ENCODE measurements at regions not wholly inside any gene's neighbourhood (a gene's known extent, or its start where the extent isn't known, plus 50 kb on each side); places are given as distances from the start of the nearest gene placed in this dataset.

DNA sequence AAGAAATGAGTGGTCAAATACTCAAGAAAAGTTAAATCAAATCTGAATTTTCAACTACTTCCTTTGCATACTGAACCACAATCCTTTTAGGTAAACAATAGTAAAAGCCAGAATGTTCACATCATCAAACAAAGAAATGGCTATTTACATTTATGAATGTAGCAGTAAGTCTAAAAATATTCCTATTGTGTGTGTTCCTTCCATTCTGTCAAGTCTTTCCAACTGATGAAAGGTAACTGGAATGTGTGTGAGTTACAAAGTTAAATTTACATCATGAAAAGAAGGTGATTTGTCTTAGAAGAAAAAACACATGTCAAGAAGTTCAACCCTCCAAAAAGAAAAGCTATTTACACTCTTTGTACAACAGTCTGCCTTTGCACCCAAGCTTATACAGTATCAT lies 203.1 kb downstream of the SIPA1L2 start:
- TF ChIP-seq GATA2 (IDR thresholded peaks at IDR 0.05; ENCODE audit: low read depth, low read length) (no peak), GATA3 (IDR thresholded peaks at IDR 0.05; ENCODE audit: low read depth, low read length) (no peak)

GRCh38 chr1:232425421-232425820 lies 204.5 kb downstream of the SIPA1L2 start:
- TF ChIP-seq GATA3 (IDR thresholded peaks at IDR 0.05; ENCODE audit: low read depth, low read length): no peak
- TF ChIP-seq GATA2 (IDR thresholded peaks at IDR 0.05; ENCODE audit: low read depth, low read length): no peak

GRCh38 chr1:232423591-232423990 lies 206.3 kb downstream of the SIPA1L2 start:
- no peak for TF ChIP-seq GATA2 (IDR thresholded peaks at IDR 0.05; ENCODE audit: low read depth, low read length)
- TF ChIP-seq GATA3 (IDR thresholded peaks at IDR 0.05; ENCODE audit: low read depth, low read length): no peak

- TF ChIP-seq GATA3 (IDR thresholded peaks at IDR 0.05; ENCODE audit: low read depth, low read length) (no peak), GATA2 (IDR thresholded peaks at IDR 0.05; ENCODE audit: low read depth, low read length) (no peak)
Measured at GRCh38 chr1:232422898-232423297, 207.0 kb downstream of the SIPA1L2 start.

GRCh38 chr1:232422098-232422497 lies 207.8 kb downstream of the SIPA1L2 start:
- TF ChIP-seq GATA2 (IDR thresholded peaks at IDR 0.05; ENCODE audit: low read depth, low read length) (no peak), GATA3 (IDR thresholded peaks at IDR 0.05; ENCODE audit: low read depth, low read length) (no peak)

DNA sequence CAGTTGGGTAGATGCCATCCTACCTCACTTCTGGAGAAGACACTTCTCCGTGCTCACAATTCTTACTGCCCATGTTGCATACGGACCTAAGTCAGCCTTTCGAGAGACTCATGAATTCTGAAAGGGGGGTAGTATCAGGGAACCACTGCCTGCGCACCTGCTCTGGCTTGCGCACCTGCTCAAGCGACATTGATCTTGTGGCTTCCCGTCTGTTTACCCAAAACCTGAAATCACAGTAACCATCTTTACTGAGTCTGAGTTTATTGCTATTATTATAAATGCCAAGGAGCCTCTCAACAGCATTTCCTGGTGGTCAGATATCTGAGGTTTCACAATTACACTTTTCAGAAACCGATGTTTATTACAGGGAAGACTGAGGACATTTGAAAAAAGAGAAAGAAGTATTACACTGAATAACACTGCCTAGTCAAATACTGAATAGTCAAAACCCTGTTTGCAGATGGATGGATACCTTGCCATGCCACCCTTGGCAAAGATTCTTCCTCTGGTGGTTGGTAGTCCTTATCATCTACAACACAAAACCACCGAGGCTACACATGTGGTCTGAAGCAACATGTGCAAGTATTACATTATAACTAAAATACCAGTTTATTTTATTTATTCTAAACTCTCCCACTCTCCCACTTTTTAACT lies 208.7 kb downstream of the SIPA1L2 start:
- TF ChIP-seq GATA3 (IDR thresholded peaks at IDR 0.05; ENCODE audit: low read depth, low read length): no peak
- no peak for TF ChIP-seq GATA2 (IDR thresholded peaks at IDR 0.05; ENCODE audit: low read depth, low read length)

DNA sequence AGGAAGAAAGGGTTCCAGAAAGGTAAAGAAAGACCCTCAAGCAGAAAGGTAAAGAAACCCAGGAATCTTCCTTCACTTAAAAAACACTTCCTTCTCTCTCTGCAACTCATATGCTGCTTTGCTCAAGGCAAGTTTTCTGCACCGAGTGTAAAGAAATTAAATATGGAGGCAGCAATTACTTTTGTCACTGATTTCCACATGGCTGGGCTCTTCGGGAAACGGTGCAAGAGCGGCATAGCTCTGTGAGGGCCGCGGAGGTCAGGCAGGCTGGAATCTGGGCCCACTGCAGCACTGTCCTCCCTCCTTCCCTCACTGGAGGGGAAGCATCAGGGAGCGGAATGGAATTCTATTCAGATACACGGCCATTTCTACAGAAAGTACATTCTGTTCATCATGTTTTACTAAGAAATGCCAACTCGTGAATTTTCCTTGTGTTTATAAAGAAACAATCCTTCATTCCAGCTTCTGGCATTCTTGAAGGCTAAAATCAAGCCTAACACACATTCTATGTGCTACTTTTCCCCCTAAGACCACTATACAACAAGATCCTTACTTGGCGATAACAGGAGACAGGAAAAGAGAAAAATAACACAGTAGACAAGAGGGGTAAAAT lies 212.2 kb downstream of the SIPA1L2 start:
- no peak for TF ChIP-seq GATA3 (IDR thresholded peaks at IDR 0.05; ENCODE audit: low read depth, low read length)
- TF ChIP-seq GATA2 (IDR thresholded peaks at IDR 0.05; ENCODE audit: low read depth, low read length): no peak

DNA sequence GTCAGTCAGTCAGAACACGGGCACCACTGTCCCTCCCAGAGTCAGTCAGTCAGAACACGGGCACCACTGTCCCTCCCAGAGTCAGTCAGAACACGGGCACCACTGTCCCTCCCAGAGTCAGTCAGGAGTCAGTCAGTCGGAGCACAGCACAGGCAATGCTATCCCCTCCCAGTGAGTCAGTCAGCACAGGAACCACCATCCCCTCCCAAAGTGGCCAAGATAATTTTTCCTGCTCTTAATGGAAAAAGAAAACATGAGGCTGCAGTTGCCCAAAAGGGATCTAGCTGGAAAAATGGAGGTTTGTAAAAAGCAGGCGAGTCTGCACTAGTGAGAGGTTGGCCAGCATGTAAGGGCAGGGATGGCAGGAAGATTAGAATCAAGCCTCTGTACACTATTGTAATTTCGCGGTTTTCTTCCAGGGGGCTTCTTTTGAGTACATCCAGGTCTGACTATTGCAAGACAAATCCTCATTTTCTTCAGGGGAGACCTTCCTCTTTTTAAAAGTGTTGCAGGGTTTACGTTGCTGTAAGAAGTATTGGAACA lies 213.8 kb downstream of the SIPA1L2 start:
- TF ChIP-seq GATA3 (IDR thresholded peaks at IDR 0.05; ENCODE audit: low read depth, low read length) (no peak), GATA2 (IDR thresholded peaks at IDR 0.05; ENCODE audit: low read depth, low read length) (peak; percentile 79)

DNA sequence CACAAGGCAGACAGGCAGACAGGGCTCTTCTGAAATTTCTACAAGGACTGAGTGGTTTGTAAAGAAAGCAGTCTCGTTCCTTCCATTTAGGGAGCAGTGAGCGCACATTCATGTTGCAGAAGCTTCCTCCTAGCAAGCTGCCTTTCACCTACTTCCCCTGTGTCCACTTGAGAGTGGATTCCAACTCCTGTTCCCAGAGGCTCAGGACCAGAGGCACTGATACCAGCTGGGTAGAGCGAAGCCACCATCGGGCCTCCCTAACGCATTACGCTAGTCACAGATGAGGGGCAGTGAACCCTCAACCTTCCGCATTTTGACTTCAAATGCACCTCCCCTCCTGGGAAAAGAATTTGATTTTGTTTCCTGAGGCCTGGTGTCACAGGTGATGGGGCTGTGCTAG lies 215.8 kb downstream of the SIPA1L2 start:
- TF ChIP-seq GATA2 (IDR thresholded peaks at IDR 0.05; ENCODE audit: low read depth, low read length): no peak
- no peak for TF ChIP-seq GATA3 (IDR thresholded peaks at IDR 0.05; ENCODE audit: low read depth, low read length)

GRCh38 chr1:232413674-232414073 lies 216.3 kb downstream of the SIPA1L2 start:
- TF ChIP-seq GATA3 (IDR thresholded peaks at IDR 0.05; ENCODE audit: low read depth, low read length): peak; percentile 85
- peak; percentile 90 for TF ChIP-seq GATA2 (IDR thresholded peaks at IDR 0.05; ENCODE audit: low read depth, low read length)

DNA sequence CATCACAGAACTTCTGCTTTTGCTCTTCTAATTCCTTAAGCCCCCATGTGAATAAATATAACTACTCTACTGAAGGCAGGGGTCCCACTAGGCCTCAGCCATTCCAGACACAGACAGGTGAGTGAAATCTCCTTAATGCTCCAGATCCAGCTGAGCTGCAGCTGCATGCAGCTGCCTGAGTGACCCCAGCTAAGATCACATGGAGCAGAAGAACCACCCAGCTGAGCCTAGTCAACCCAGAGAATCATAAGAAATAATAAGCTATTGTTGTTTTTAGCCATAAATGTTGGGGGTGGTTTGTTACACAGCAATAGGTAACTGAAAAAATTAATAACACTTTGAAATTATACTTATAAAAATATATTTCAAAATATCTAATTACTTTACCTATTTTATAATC lies 220.3 kb downstream of the SIPA1L2 start:
- no peak for TF ChIP-seq GATA2 (IDR thresholded peaks at IDR 0.05; ENCODE audit: low read depth, low read length)
- TF ChIP-seq GATA3 (IDR thresholded peaks at IDR 0.05; ENCODE audit: low read depth, low read length): no peak

GRCh38 chr1:232407120-232407519 lies 222.8 kb downstream of the SIPA1L2 start:
- no peak for TF ChIP-seq GATA2 (IDR thresholded peaks at IDR 0.05; ENCODE audit: low read depth, low read length)
- no peak for TF ChIP-seq GATA3 (IDR thresholded peaks at IDR 0.05; ENCODE audit: low read depth, low read length)

- TF ChIP-seq GATA2 (IDR thresholded peaks at IDR 0.05; ENCODE audit: low read depth, low read length): no peak
- no peak for TF ChIP-seq GATA3 (IDR thresholded peaks at IDR 0.05; ENCODE audit: low read depth, low read length)
Measured at GRCh38 chr1:232405781-232406180, 224.2 kb downstream of the SIPA1L2 start.

GRCh38 chr1:232404981-232405731 lies 224.8 kb downstream of the SIPA1L2 start:
- TF ChIP-seq GATA3 (IDR thresholded peaks at IDR 0.05; ENCODE audit: low read depth, low read length): no peak
- TF ChIP-seq GATA2 (IDR thresholded peaks at IDR 0.05; ENCODE audit: low read depth, low read length): no peak

All from SH-SY5Y (cell line).